GM21526 (cell line): ENCODE measurements at regions not wholly inside any gene's neighbourhood (a gene's known extent, or its start where the extent isn't known, plus 50 kb on each side); places are given as distances from the start of the nearest gene placed in this dataset.
"Not testable (repeated sequence)": the region's sequence is repeated elsewhere in the genome, so short reads cannot be mapped to it uniquely, and the experiment has no call there.

Experiments used
- ATAC-seq: cut with Tn5 transposase; IDR thresholded peaks from one replicate; pipeline ENCODE4 v1.9.1; 2021; ENCODE audit warnings: moderate library complexity; ENCODE audit not compliant: unreplicated experiment, low FRiP score

GRCh38 chr2:34199971-34200370 is 600.9 kb upstream of the FAM98A start:
- ATAC-seq, result no peak

GRCh38 chr2:34193164-34193563 is 594.1 kb upstream of the FAM98A start:
- no peak for ATAC-seq

GRCh38 chr2:34188464-34189303 is 589.6 kb upstream of the FAM98A start:
- no peak for ATAC-seq

- ATAC-seq, result no peak
These were observed 580.4 kb upstream of the FAM98A start for GRCh38 chr2:34179511-34179910.

- no peak for ATAC-seq
These were observed 579.4 kb upstream of the FAM98A start for GRCh38 chr2:34178482-34178881.

- ATAC-seq, result no peak
These were observed 577.6 kb upstream of the FAM98A start for GRCh38 chr2:34176693-34177092.

GRCh38 chr2:34174506-34174905 is 575.4 kb upstream of the FAM98A start:
- no peak for ATAC-seq

GRCh38 chr2:34162231-34162630 is 563.1 kb upstream of the FAM98A start:
- no peak for ATAC-seq

GRCh38 chr2:34161549-34161948 is 562.5 kb upstream of the FAM98A start:
- ATAC-seq, result no peak

- no peak for ATAC-seq
These were observed 560.8 kb upstream of the FAM98A start for GRCh38 chr2:34159901-34160300.

GRCh38 chr2:34153484-34153883 is 554.4 kb upstream of the FAM98A start:
- ATAC-seq, result no peak

GRCh38 chr2:34147780-34148179 is 548.7 kb upstream of the FAM98A start:
- no peak for ATAC-seq

GRCh38 chr2:34143149-34143548 is 544.0 kb upstream of the FAM98A start:
- no peak for ATAC-seq

- not testable (repeated sequence) for ATAC-seq
These were observed 543.5 kb upstream of the FAM98A start for GRCh38 chr2:34142531-34143008.

- not testable (repeated sequence) for ATAC-seq
These were observed 534.0 kb upstream of the FAM98A start for GRCh38 chr2:34133065-34133464.

- ATAC-seq, result no peak
These were observed 527.2 kb upstream of the FAM98A start for GRCh38 chr2:34126279-34126678.

GRCh38 chr2:34123996-34124785 is 525.1 kb upstream of the FAM98A start:
- ATAC-seq, result no peak

- ATAC-seq, result no peak
These were observed 522.0 kb upstream of the FAM98A start for GRCh38 chr2:34121076-34121475.

GRCh38 chr2:34115076-34115475 is 516.0 kb upstream of the FAM98A start:
- no peak for ATAC-seq

GRCh38 chr2:34112161-34112560 is 513.1 kb upstream of the FAM98A start:
- ATAC-seq, result no peak

- ATAC-seq, result no peak
These were observed 511.3 kb upstream of the FAM98A start for GRCh38 chr2:34110392-34110791.

- ATAC-seq, result no peak
These were observed 508.7 kb upstream of the FAM98A start for GRCh38 chr2:34107811-34108210.
